Testis (tissue), 2 donors: ENCODE measurements at regions not wholly inside any gene's neighbourhood (a gene's known extent, or its start where the extent isn't known, plus 50 kb on each side); places are given as distances from the start of the nearest gene placed in this dataset.

Source experiments
- CTCF ChIP-seq, 3 experiments: fragments of 450-650 bp in 2 of 3; fragments of 200-600 bp in 1 of 3; sonication (generic) in 1 of 3; IDR thresholded peaks; one replicate each; pipeline ENCODE4 v1.5.1; 2016 to 2019; ENCODE audit warnings: antibody characterized with exemption in 3 of 3, mild to moderate bottlenecking in 2 of 3, moderate library complexity in 1 of 3
- POLR2A ChIP-seq: fragments of 450-650 bp; IDR thresholded peaks from one replicate; pipeline ENCODE4 v1.6.1; 2017; ENCODE audit warnings: antibody characterized with exemption, mild to moderate bottlenecking, moderate library complexity

DNA sequence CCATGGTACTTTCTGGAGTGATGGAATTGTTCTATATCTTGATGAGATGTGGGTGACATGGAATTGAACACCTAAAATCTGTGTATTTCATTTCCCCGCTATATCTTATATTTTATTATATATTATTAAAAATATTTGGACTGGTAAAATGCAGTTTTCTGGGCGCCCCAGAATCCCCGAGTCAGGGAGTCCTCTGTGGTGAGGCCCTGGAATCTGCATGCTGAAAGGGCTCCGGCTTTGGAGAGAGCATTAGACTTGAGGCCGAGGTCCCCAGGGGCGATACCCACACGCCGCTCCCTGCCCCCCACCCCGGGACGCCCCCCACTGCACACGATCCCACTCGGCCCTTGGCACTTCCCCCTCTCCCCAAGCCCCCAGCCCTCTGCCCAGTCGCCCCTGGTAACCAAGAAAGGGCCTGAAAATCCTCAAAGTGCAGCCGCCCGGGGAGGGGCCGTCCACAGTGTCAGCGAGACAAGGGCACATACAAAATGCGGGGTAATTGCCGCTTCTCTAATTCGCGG, 126.0 kb downstream of the ZFP36L2 start:
- TF ChIP-seq CTCF (IDR thresholded peaks at IDR 0.05) (no peak), POLR2A (no peak)
